ENCODE measurements at regions not wholly inside any gene's neighbourhood (a gene's known extent, or its start where the extent isn't known, plus 50 kb on each side); places are given as distances from the start of the nearest gene placed in this dataset.
A peak's percentile ranks its signal among the peaks of the same experiment; 100 is the strongest.

DNA sequence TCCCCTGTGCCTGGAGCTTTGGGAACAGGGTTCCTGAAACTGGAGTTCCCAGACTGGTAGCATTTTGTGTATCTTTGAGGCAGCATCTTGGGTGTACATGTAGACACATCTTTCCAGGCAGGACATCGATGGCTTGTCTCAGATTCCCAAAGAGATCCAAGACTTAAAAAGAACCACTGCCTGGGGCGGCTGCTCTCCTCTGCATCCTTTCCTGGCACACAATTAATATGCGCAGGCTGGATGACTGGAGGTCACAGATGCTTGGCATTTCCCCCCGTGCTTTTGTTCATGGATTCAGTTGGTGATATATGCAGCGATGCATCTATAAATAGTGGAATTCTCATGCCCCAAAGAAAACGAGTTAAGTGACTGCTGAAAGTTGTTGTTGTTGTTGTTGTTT is 80.5 kb downstream of the CLDN34 start:
- peaks cover 0 to 23% (median 0%) of the 10 kb centered on the region in 4 experiments for H3K4me1 ChIP-seq (ENCODE audit: control extremely low read depth in 1 of 4, control insufficient read depth in 4 of 4, insufficient read depth in 4 of 4, low read length in 3 of 4)
- POLR2A ChIA-PET = no interaction called here
- H3K9me3 ChIP-seq (ENCODE audit: control extremely low read depth in 1 of 5, control insufficient read depth in 4 of 5, insufficient read depth in 2 of 5, low read depth in 1 of 5, low read length in 4 of 5) = no peaks in the 10 kb centered on the region
- no peak overlapping the region for H3K27ac ChIP-seq (ENCODE audit: insufficient read depth in 1 of 2, low read depth in 1 of 2, low read length in 2 of 2, poor library complexity in 1 of 2, severe bottlenecking in 2 of 2)
- H3K36me3 ChIP-seq (ENCODE audit: control insufficient read depth in 4 of 4, insufficient read depth in 4 of 4, low read length in 3 of 4) = no peaks in the 10 kb centered on the region
- no peaks in the 10 kb centered on the region for H3K27me3 ChIP-seq (replicated peaks in 2 of 5; ENCODE audit: control insufficient read depth in 4 of 5, insufficient read depth in 5 of 5, low read length in 4 of 5)
- 85% methylated on average over 5 of the region's 6 CpGs for WGBS (ENCODE audit: insufficient coverage)
- no peak for DNase-seq
- H3K4me3 ChIP-seq (ENCODE audit: control insufficient read depth in 1 of 7, extremely low read depth in 1 of 7, insufficient read depth in 4 of 7, low read depth in 2 of 7, low read length in 6 of 7) = no peak overlapping the region
- CTCF ChIA-PET = interaction anchor here (1.6 kb wide), 1 partner anchor 14 kb away, joined by 3 read pairs; no protein-coding TSS in a partner anchor

GRCh38 chrX:10048076-10048475 is 80.9 kb downstream of the CLDN34 start:
- H3K36me3 ChIP-seq (ENCODE audit: control insufficient read depth in 4 of 4, insufficient read depth in 4 of 4, low read length in 3 of 4) = no peaks in the 10 kb centered on the region
- 73% methylated on average over 9 of the region's 10 CpGs for WGBS (ENCODE audit: insufficient coverage)
- POLR2A ChIA-PET = no interaction called here

GRCh38 chrX:10048707-10049106 is 81.5 kb downstream of the CLDN34 start:
- Histone ChIP-seq H3K4me1 (ENCODE audit: control extremely low read depth in 1 of 4, control insufficient read depth in 4 of 4, insufficient read depth in 4 of 4, low read length in 3 of 4) (peaks cover 0 to 26% (median 0%) of the 10 kb centered on the region in 4 experiments), H3K27ac (ENCODE audit: insufficient read depth in 1 of 2, low read depth in 1 of 2, low read length in 2 of 2, poor library complexity in 1 of 2, severe bottlenecking in 2 of 2) (no peak overlapping the region), H3K27me3 (replicated peaks in 2 of 5; ENCODE audit: control insufficient read depth in 4 of 5, insufficient read depth in 5 of 5, low read length in 4 of 5) (no peaks in the 10 kb centered on the region), H3K36me3 (ENCODE audit: control insufficient read depth in 4 of 4, insufficient read depth in 4 of 4, low read length in 3 of 4) (no peaks in the 10 kb centered on the region), H3K9me3 (ENCODE audit: control extremely low read depth in 1 of 5, control insufficient read depth in 4 of 5, insufficient read depth in 2 of 5, low read depth in 1 of 5, low read length in 4 of 5) (no peaks in the 10 kb centered on the region), H3K4me3 (ENCODE audit: control insufficient read depth in 1 of 7, extremely low read depth in 1 of 7, insufficient read depth in 4 of 7, low read depth in 2 of 7, low read length in 6 of 7) (no peak overlapping the region)
- DNase-seq = no peak
- WGBS (ENCODE audit: insufficient coverage) = 75% methylated on average over 3 of the region's 8 CpGs
- ChIA-PET CTCF (interaction anchor here (1.5 to 1.7 kb wide), 2 partner anchors 50 to 52 kb away, joined by 3 to 5 read pairs; no protein-coding TSS in a partner anchor), POLR2A (no interaction called here)

More at GRCh38 chrX:10048076-10048475, 80.9 kb downstream of the CLDN34 start:
- Histone ChIP-seq H3K27ac (ENCODE audit: insufficient read depth in 1 of 2, low read depth in 1 of 2, low read length in 2 of 2, poor library complexity in 1 of 2, severe bottlenecking in 2 of 2) (no peak overlapping the region), H3K4me1 (ENCODE audit: control extremely low read depth in 1 of 4, control insufficient read depth in 4 of 4, insufficient read depth in 4 of 4, low read length in 3 of 4) (peaks cover 0 to 23% (median 0%) of the 10 kb centered on the region in 4 experiments), H3K4me3 (ENCODE audit: control insufficient read depth in 1 of 7, extremely low read depth in 1 of 7, insufficient read depth in 4 of 7, low read depth in 2 of 7, low read length in 6 of 7) (no peak overlapping the region), H3K9me3 (ENCODE audit: control extremely low read depth in 1 of 5, control insufficient read depth in 4 of 5, insufficient read depth in 2 of 5, low read depth in 1 of 5, low read length in 4 of 5) (no peaks in the 10 kb centered on the region), H3K27me3 (replicated peaks in 2 of 5; ENCODE audit: control insufficient read depth in 4 of 5, insufficient read depth in 5 of 5, low read length in 4 of 5) (no peaks in the 10 kb centered on the region)
- DNase-seq = no peak
- CTCF ChIA-PET = interaction anchor here (1.7 kb wide), 1 partner anchor 50 kb away, joined by 5 read pairs; no protein-coding TSS in a partner anchor

DNA sequence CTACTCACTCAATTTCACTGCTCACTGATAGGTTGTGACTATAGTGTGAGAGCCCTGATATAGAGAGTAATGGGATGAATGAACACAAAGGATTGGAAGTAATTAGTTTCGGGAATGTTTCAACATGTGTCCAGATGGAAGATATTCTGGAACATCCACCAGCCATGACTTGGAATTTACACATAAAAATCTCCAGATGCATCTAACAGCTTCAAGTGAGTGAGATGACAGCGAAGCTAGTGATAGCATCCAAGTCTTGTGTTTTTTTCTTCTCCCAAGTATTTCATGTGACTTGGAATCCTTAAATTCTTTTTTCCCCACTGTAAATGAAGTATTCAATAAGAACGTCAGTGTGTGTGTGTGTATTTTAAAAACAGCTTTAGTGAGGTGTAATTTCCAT is 82.1 kb downstream of the CLDN34 start:
- CTCF ChIA-PET = interaction anchor here (1.5 to 1.7 kb wide), 2 partner anchors 51 to 52 kb away, joined by 3 to 5 read pairs; no protein-coding TSS in a partner anchor
- no CpG with 5 or more reads among the region's 3 CpGs for WGBS (ENCODE audit: insufficient coverage)

GRCh38 chrX:10050481-10050880 is 83.3 kb downstream of the CLDN34 start:
- Histone ChIP-seq H3K36me3 (ENCODE audit: control insufficient read depth in 4 of 4, insufficient read depth in 4 of 4, low read length in 3 of 4) (no peaks in the 10 kb centered on the region), H3K4me1 (ENCODE audit: control extremely low read depth in 1 of 4, control insufficient read depth in 4 of 4, insufficient read depth in 4 of 4, low read length in 3 of 4) (peaks cover 0 to 19% (median 0%) of the 10 kb centered on the region in 4 experiments), H3K27ac (ENCODE audit: insufficient read depth in 1 of 2, low read depth in 1 of 2, low read length in 2 of 2, poor library complexity in 1 of 2, severe bottlenecking in 2 of 2) (no peak overlapping the region), H3K27me3 (replicated peaks in 2 of 5; ENCODE audit: control insufficient read depth in 4 of 5, insufficient read depth in 5 of 5, low read length in 4 of 5) (peaks cover 0 to 4% (median 0%) of the 10 kb centered on the region in 5 experiments), H3K4me3 (ENCODE audit: control insufficient read depth in 1 of 7, extremely low read depth in 1 of 7, insufficient read depth in 4 of 7, low read depth in 2 of 7, low read length in 6 of 7) (no peak overlapping the region), H3K9me3 (ENCODE audit: control extremely low read depth in 1 of 5, control insufficient read depth in 4 of 5, insufficient read depth in 2 of 5, low read depth in 1 of 5, low read length in 4 of 5) (peaks cover 0 to 5% (median 2%) of the 10 kb centered on the region in 5 experiments)
- WGBS (ENCODE audit: insufficient coverage) = 68% methylated on average over 5 of the region's 5 CpGs
- ChIA-PET POLR2A (no interaction called here), CTCF (no interaction called here)
- DNase-seq = no peak

More for the DNA sequence above, 82.1 kb downstream of the CLDN34 start:
- Histone ChIP-seq H3K27ac (ENCODE audit: insufficient read depth in 1 of 2, low read depth in 1 of 2, low read length in 2 of 2, poor library complexity in 1 of 2, severe bottlenecking in 2 of 2) (no peak overlapping the region), H3K36me3 (ENCODE audit: control insufficient read depth in 4 of 4, insufficient read depth in 4 of 4, low read length in 3 of 4) (no peaks in the 10 kb centered on the region), H3K9me3 (ENCODE audit: control extremely low read depth in 1 of 5, control insufficient read depth in 4 of 5, insufficient read depth in 2 of 5, low read depth in 1 of 5, low read length in 4 of 5) (no peaks in the 10 kb centered on the region), H3K27me3 (replicated peaks in 2 of 5; ENCODE audit: control insufficient read depth in 4 of 5, insufficient read depth in 5 of 5, low read length in 4 of 5) (no peaks in the 10 kb centered on the region), H3K4me3 (ENCODE audit: control insufficient read depth in 1 of 7, extremely low read depth in 1 of 7, insufficient read depth in 4 of 7, low read depth in 2 of 7, low read length in 6 of 7) (no peak overlapping the region), H3K4me1 (ENCODE audit: control extremely low read depth in 1 of 4, control insufficient read depth in 4 of 4, insufficient read depth in 4 of 4, low read length in 3 of 4) (peaks cover 0 to 26% (median 0%) of the 10 kb centered on the region in 4 experiments)
- no peak for DNase-seq
- POLR2A ChIA-PET = no interaction called here

DNA sequence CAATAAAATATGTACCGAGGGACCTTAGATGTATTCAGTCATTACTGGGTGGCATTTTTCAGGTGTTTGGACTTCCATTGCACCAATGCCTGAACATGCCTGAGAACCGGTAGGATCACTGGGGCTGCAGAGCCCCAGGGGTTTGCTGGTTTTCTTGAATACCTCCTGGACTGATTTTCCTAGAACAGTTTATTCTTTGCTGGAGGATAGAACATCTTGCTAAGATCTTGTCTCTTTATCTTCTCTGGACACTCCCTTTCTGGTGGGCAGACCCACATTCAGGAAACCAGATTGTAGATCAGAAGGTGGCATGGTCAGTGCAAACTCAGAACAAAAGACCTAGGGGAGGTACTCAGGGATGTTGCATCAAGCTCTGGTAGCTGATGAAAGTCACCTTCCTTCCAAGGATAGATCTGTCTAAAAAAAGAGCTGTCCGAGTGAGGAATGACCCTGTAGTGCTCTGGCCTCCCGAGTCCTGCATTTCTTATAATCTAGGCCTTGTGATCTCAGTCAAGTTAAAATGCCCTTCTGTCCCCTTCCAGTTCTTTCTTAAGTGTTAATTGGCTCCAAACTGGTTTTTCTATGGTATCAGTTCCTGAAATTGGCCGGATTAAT is 84.8 kb downstream of the CLDN34 start:
- H3K27me3 ChIP-seq (replicated peaks in 2 of 5; ENCODE audit: control insufficient read depth in 4 of 5, insufficient read depth in 5 of 5, low read length in 4 of 5) = peaks cover 0 to 4% (median 0%) of the 10 kb centered on the region in 5 experiments
- ChIA-PET CTCF (no interaction called here), POLR2A (no interaction called here)
- peaks cover 1 to 6% (median 2%) of the 10 kb centered on the region in 5 experiments for H3K9me3 ChIP-seq (ENCODE audit: control extremely low read depth in 1 of 5, control insufficient read depth in 4 of 5, insufficient read depth in 2 of 5, low read depth in 1 of 5, low read length in 4 of 5)
- H3K27ac ChIP-seq (ENCODE audit: insufficient read depth in 1 of 2, low read depth in 1 of 2, low read length in 2 of 2, poor library complexity in 1 of 2, severe bottlenecking in 2 of 2) = no peak overlapping the region
- no peak for DNase-seq
- peaks cover 0 to 14% (median 0%) of the 10 kb centered on the region in 4 experiments for H3K4me1 ChIP-seq (ENCODE audit: control extremely low read depth in 1 of 4, control insufficient read depth in 4 of 4, insufficient read depth in 4 of 4, low read length in 3 of 4)
- WGBS (ENCODE audit: insufficient coverage) = 97% methylated on average over 5 of the region's 5 CpGs
- no peak overlapping the region for H3K4me3 ChIP-seq (ENCODE audit: control insufficient read depth in 1 of 7, extremely low read depth in 1 of 7, insufficient read depth in 4 of 7, low read depth in 2 of 7, low read length in 6 of 7)
- H3K36me3 ChIP-seq (ENCODE audit: control insufficient read depth in 4 of 4, insufficient read depth in 4 of 4, low read length in 3 of 4) = no peaks in the 10 kb centered on the region

DNA sequence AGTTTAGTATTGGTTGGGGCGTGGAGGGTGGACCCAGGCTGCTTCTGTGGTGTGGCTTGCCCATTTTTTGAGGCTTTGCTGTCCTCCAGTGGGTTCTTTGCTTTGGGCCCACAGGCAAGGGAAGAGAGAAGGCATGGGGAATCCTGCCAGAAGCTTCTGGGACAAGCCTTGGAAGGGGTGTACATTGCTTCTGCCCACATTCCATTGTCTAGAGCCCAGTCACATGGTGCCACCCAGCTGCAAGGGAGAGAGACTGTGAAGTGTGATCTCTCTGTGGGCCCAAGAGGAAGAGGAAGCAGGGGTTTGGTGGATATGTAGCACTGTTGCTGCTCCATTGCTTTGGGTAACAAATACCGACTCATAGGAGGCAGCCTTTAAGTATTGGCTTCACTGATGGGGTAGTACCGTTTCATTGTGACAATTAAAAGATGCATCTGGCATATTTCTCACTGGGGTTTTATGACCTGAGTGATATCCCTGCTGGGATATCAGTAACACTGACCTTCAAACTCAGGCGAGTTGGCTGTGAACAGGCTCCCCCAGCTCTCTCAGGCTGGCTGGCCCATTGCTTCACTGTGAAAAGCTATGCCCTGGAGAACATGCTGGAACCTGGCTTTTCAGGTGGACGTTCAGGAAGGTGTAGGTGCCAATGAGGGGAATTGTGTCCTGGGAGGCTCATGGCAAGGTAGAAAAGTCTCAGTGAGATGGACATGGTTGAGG is 85.9 kb downstream of the CLDN34 start:
- 82% methylated on average over 5 of the region's 5 CpGs for WGBS (ENCODE audit: insufficient coverage)
- POLR2A ChIA-PET = interaction anchor here (0.7 kb wide), 1 partner anchor 150 kb away, joined by 3 read pairs; no protein-coding TSS in a partner anchor
- no peaks in the 10 kb centered on the region for H3K36me3 ChIP-seq (ENCODE audit: control insufficient read depth in 4 of 4, insufficient read depth in 4 of 4, low read length in 3 of 4)
- no peak overlapping the region for H3K4me3 ChIP-seq (ENCODE audit: control insufficient read depth in 1 of 7, extremely low read depth in 1 of 7, insufficient read depth in 4 of 7, low read depth in 2 of 7, low read length in 6 of 7)
- CTCF ChIA-PET = no interaction called here
- DNase-seq = peak in 1 of 3 donors; percentile 30
- peaks cover 1 to 6% (median 2%) of the 10 kb centered on the region in 5 experiments for H3K9me3 ChIP-seq (ENCODE audit: control extremely low read depth in 1 of 5, control insufficient read depth in 4 of 5, insufficient read depth in 2 of 5, low read depth in 1 of 5, low read length in 4 of 5)
- peaks cover 0 to 4% (median 0%) of the 10 kb centered on the region in 5 experiments for H3K27me3 ChIP-seq (replicated peaks in 2 of 5; ENCODE audit: control insufficient read depth in 4 of 5, insufficient read depth in 5 of 5, low read length in 4 of 5)
- H3K4me1 ChIP-seq (ENCODE audit: control extremely low read depth in 1 of 4, control insufficient read depth in 4 of 4, insufficient read depth in 4 of 4, low read length in 3 of 4) = peaks cover 0 to 7% (median 0%) of the 10 kb centered on the region in 4 experiments
- no peak overlapping the region for H3K27ac ChIP-seq (ENCODE audit: insufficient read depth in 1 of 2, low read depth in 1 of 2, low read length in 2 of 2, poor library complexity in 1 of 2, severe bottlenecking in 2 of 2)
